ENCODE measurements at regions not wholly inside any gene's neighbourhood (a gene's known extent, or its start where the extent isn't known, plus 50 kb on each side); places are given as distances from the start of the nearest gene placed in this dataset.

- no peak overlapping the region for H3K23ac ChIP-seq (ENCODE audit: low read length)
- no peak overlapping the region for H2BK120ac ChIP-seq (ENCODE audit: low read depth, low read length)
- no peak overlapping the region for H3K4ac ChIP-seq (ENCODE audit: low read depth, low read length)
- H3K18ac ChIP-seq (ENCODE audit: low read length) = no peak overlapping the region
- H3K4me1 ChIP-seq (ENCODE audit: control insufficient read depth, low read depth, low read length) = no peaks in the 10 kb centered on the region
- no peak overlapping the region for H2AK5ac ChIP-seq (ENCODE audit: low read length)
- H3K4me3 ChIP-seq (ENCODE audit: low read length) = no peak overlapping the region
- no peaks in the 10 kb centered on the region for H3K27me3 ChIP-seq (ENCODE audit: insufficient read depth, low read length, poor library complexity)
- H3K79me2 ChIP-seq (ENCODE audit: control insufficient read depth, insufficient read depth, low read length) = no peaks in the 10 kb centered on the region
- no peak overlapping the region for H3K27ac ChIP-seq (ENCODE audit: low read depth, low read length)
- no peak for DNase-seq
- WGBS (ENCODE audit: extremely low coverage, insufficient coverage, low lambda C conversion rate) = no CpG with 5 or more reads among the region's 8 CpGs
- H2BK15ac ChIP-seq (replicated peaks; ENCODE audit: low read depth) = no peak overlapping the region
- H4K5ac ChIP-seq (ENCODE audit: low read length) = no peak overlapping the region
- no peaks in the 10 kb centered on the region for H3K79me1 ChIP-seq (ENCODE audit: low read length)
- no peak overlapping the region for H3K56ac ChIP-seq (ENCODE audit: low read length)
- no peak overlapping the region for H4K8ac ChIP-seq (ENCODE audit: low read depth, low read length)
- H3K4me2 ChIP-seq (ENCODE audit: low read length) = no peak overlapping the region
- H2BK5ac ChIP-seq (ENCODE audit: low read length) = no peak overlapping the region
- no peak overlapping the region for H3K9ac ChIP-seq (ENCODE audit: low read length)
- H3K36me3 ChIP-seq (ENCODE audit: control insufficient read depth, insufficient read depth, low read length) = no peaks in the 10 kb centered on the region
Measured at GRCh38 chr2:221051162-221051561, 520.9 kb downstream of the EPHA4 start.

- no peak overlapping the region for H4K5ac ChIP-seq (ENCODE audit: low read length)
- no peak overlapping the region for H2BK120ac ChIP-seq (ENCODE audit: low read depth, low read length)
- H3K27me3 ChIP-seq (ENCODE audit: insufficient read depth, low read length, poor library complexity) = no peaks in the 10 kb centered on the region
- H2BK5ac ChIP-seq (ENCODE audit: low read length) = no peak overlapping the region
- H3K4me2 ChIP-seq (ENCODE audit: low read length) = no peak overlapping the region
- no peak overlapping the region for H2AK5ac ChIP-seq (ENCODE audit: low read length)
- H4K8ac ChIP-seq (ENCODE audit: low read depth, low read length) = no peak overlapping the region
- H3K18ac ChIP-seq (ENCODE audit: low read length) = no peak overlapping the region
- no peaks in the 10 kb centered on the region for H3K79me2 ChIP-seq (ENCODE audit: control insufficient read depth, insufficient read depth, low read length)
- H3K27ac ChIP-seq (ENCODE audit: low read depth, low read length) = no peak overlapping the region
- no peaks in the 10 kb centered on the region for H3K4me1 ChIP-seq (ENCODE audit: control insufficient read depth, low read depth, low read length)
- no peak overlapping the region for H2BK15ac ChIP-seq (replicated peaks; ENCODE audit: low read depth)
- H3K4ac ChIP-seq (ENCODE audit: low read depth, low read length) = no peak overlapping the region
- H3K56ac ChIP-seq (ENCODE audit: low read length) = no peak overlapping the region
- H3K4me3 ChIP-seq (ENCODE audit: low read length) = no peak overlapping the region
- no peak overlapping the region for H3K23ac ChIP-seq (ENCODE audit: low read length)
- no peaks in the 10 kb centered on the region for H3K79me1 ChIP-seq (ENCODE audit: low read length)
- no peak for DNase-seq
- H3K9ac ChIP-seq (ENCODE audit: low read length) = no peak overlapping the region
- H3K36me3 ChIP-seq (ENCODE audit: control insufficient read depth, insufficient read depth, low read length) = no peaks in the 10 kb centered on the region
Measured at GRCh38 chr2:221060376-221060775, 511.7 kb downstream of the EPHA4 start.

- DNase-seq = no peak
- Histone ChIP-seq H4K5ac (ENCODE audit: low read length) (no peak overlapping the region), H3K36me3 (ENCODE audit: control insufficient read depth, insufficient read depth, low read length) (no peaks in the 10 kb centered on the region), H3K23ac (ENCODE audit: low read length) (no peak overlapping the region), H3K4me2 (ENCODE audit: low read length) (no peak overlapping the region), H3K4ac (ENCODE audit: low read depth, low read length) (no peak overlapping the region), H2BK120ac (ENCODE audit: low read depth, low read length) (no peak overlapping the region), H3K27me3 (ENCODE audit: insufficient read depth, low read length, poor library complexity) (no peaks in the 10 kb centered on the region), H3K79me1 (ENCODE audit: low read length) (no peaks in the 10 kb centered on the region), H3K4me1 (ENCODE audit: control insufficient read depth, low read depth, low read length) (no peaks in the 10 kb centered on the region), H3K27ac (ENCODE audit: low read depth, low read length) (no peak overlapping the region), H3K4me3 (ENCODE audit: low read length) (no peak overlapping the region), H2BK15ac (replicated peaks; ENCODE audit: low read depth) (no peak overlapping the region), H3K9ac (ENCODE audit: low read length) (no peak overlapping the region), H2AK5ac (ENCODE audit: low read length) (no peak overlapping the region), H3K79me2 (ENCODE audit: control insufficient read depth, insufficient read depth, low read length) (no peaks in the 10 kb centered on the region), H2BK5ac (ENCODE audit: low read length) (no peak overlapping the region), H4K8ac (ENCODE audit: low read depth, low read length) (no peak overlapping the region), H3K56ac (ENCODE audit: low read length) (no peak overlapping the region), H3K18ac (ENCODE audit: low read length) (no peak overlapping the region)
- WGBS (ENCODE audit: extremely low coverage, insufficient coverage, low lambda C conversion rate) = no CpG with 5 or more reads among the region's 3 CpGs
Measured at GRCh38 chr2:221063568-221063967, 508.5 kb downstream of the EPHA4 start.

- no peak overlapping the region for H4K8ac ChIP-seq (ENCODE audit: low read depth, low read length)
- no peak overlapping the region for H3K9ac ChIP-seq (ENCODE audit: low read length)
- no peak overlapping the region for H2BK5ac ChIP-seq (ENCODE audit: low read length)
- no peaks in the 10 kb centered on the region for H3K79me1 ChIP-seq (ENCODE audit: low read length)
- H3K4me3 ChIP-seq (ENCODE audit: low read length) = no peak overlapping the region
- no peak overlapping the region for H3K27ac ChIP-seq (ENCODE audit: low read depth, low read length)
- H3K4me2 ChIP-seq (ENCODE audit: low read length) = no peak overlapping the region
- H2AK5ac ChIP-seq (ENCODE audit: low read length) = no peak overlapping the region
- H3K56ac ChIP-seq (ENCODE audit: low read length) = no peak overlapping the region
- no peak overlapping the region for H3K18ac ChIP-seq (ENCODE audit: low read length)
- no peak for DNase-seq
- no peaks in the 10 kb centered on the region for H3K79me2 ChIP-seq (ENCODE audit: control insufficient read depth, insufficient read depth, low read length)
- H3K4me1 ChIP-seq (ENCODE audit: control insufficient read depth, low read depth, low read length) = no peaks in the 10 kb centered on the region
- no peak overlapping the region for H2BK15ac ChIP-seq (replicated peaks; ENCODE audit: low read depth)
- no peak overlapping the region for H2BK120ac ChIP-seq (ENCODE audit: low read depth, low read length)
- no peak overlapping the region for H3K4ac ChIP-seq (ENCODE audit: low read depth, low read length)
- no peak overlapping the region for H3K23ac ChIP-seq (ENCODE audit: low read length)
- no peak overlapping the region for H4K5ac ChIP-seq (ENCODE audit: low read length)
- H3K36me3 ChIP-seq (ENCODE audit: control insufficient read depth, insufficient read depth, low read length) = no peaks in the 10 kb centered on the region
- H3K27me3 ChIP-seq (ENCODE audit: insufficient read depth, low read length, poor library complexity) = no peaks in the 10 kb centered on the region
- no CpG with 5 or more reads among the region's 2 CpGs for WGBS (ENCODE audit: extremely low coverage, insufficient coverage, low lambda C conversion rate)
Measured at GRCh38 chr2:221064058-221064854, 507.8 kb downstream of the EPHA4 start.

- Histone ChIP-seq H3K4me3 (ENCODE audit: low read length) (no peak overlapping the region), H3K79me1 (ENCODE audit: low read length) (no peaks in the 10 kb centered on the region), H4K8ac (ENCODE audit: low read depth, low read length) (no peak overlapping the region), H4K5ac (ENCODE audit: low read length) (no peak overlapping the region), H3K4ac (ENCODE audit: low read depth, low read length) (no peak overlapping the region), H2BK120ac (ENCODE audit: low read depth, low read length) (no peak overlapping the region), H3K56ac (ENCODE audit: low read length) (no peak overlapping the region), H2BK5ac (ENCODE audit: low read length) (no peak overlapping the region), H3K27me3 (ENCODE audit: insufficient read depth, low read length, poor library complexity) (no peaks in the 10 kb centered on the region), H3K27ac (ENCODE audit: low read depth, low read length) (no peak overlapping the region), H3K9ac (ENCODE audit: low read length) (no peak overlapping the region), H2BK15ac (replicated peaks; ENCODE audit: low read depth) (no peak overlapping the region), H3K18ac (ENCODE audit: low read length) (no peak overlapping the region), H3K4me2 (ENCODE audit: low read length) (no peak overlapping the region), H3K36me3 (ENCODE audit: control insufficient read depth, insufficient read depth, low read length) (no peaks in the 10 kb centered on the region), H3K4me1 (ENCODE audit: control insufficient read depth, low read depth, low read length) (no peaks in the 10 kb centered on the region), H2AK5ac (ENCODE audit: low read length) (no peak overlapping the region), H3K23ac (ENCODE audit: low read length) (no peak overlapping the region), H3K79me2 (ENCODE audit: control insufficient read depth, insufficient read depth, low read length) (no peaks in the 10 kb centered on the region)
- no CpG with 5 or more reads among the region's 3 CpGs for WGBS (ENCODE audit: extremely low coverage, insufficient coverage, low lambda C conversion rate)
- no peak for DNase-seq
Measured at GRCh38 chr2:221064880-221065279, 507.2 kb downstream of the EPHA4 start.

- H3K79me2 ChIP-seq (ENCODE audit: control insufficient read depth, insufficient read depth, low read length) = no peaks in the 10 kb centered on the region
- no peak overlapping the region for H3K18ac ChIP-seq (ENCODE audit: low read length)
- no peaks in the 10 kb centered on the region for H3K79me1 ChIP-seq (ENCODE audit: low read length)
- no peaks in the 10 kb centered on the region for H3K27me3 ChIP-seq (ENCODE audit: insufficient read depth, low read length, poor library complexity)
- no peaks in the 10 kb centered on the region for H3K4me1 ChIP-seq (ENCODE audit: control insufficient read depth, low read depth, low read length)
- H4K5ac ChIP-seq (ENCODE audit: low read length) = no peak overlapping the region
- no peak overlapping the region for H3K4me2 ChIP-seq (ENCODE audit: low read length)
- no peak overlapping the region for H3K4me3 ChIP-seq (ENCODE audit: low read length)
- H2BK5ac ChIP-seq (ENCODE audit: low read length) = no peak overlapping the region
- H2AK5ac ChIP-seq (ENCODE audit: low read length) = no peak overlapping the region
- H3K56ac ChIP-seq (ENCODE audit: low read length) = no peak overlapping the region
- no peak overlapping the region for H3K23ac ChIP-seq (ENCODE audit: low read length)
- no peak overlapping the region for H2BK15ac ChIP-seq (replicated peaks; ENCODE audit: low read depth)
- DNase-seq = no peak
- H4K8ac ChIP-seq (ENCODE audit: low read depth, low read length) = no peak overlapping the region
- no peak overlapping the region for H3K4ac ChIP-seq (ENCODE audit: low read depth, low read length)
- H2BK120ac ChIP-seq (ENCODE audit: low read depth, low read length) = no peak overlapping the region
- no peak overlapping the region for H3K27ac ChIP-seq (ENCODE audit: low read depth, low read length)
- H3K36me3 ChIP-seq (ENCODE audit: control insufficient read depth, insufficient read depth, low read length) = no peaks in the 10 kb centered on the region
- H3K9ac ChIP-seq (ENCODE audit: low read length) = no peak overlapping the region
Measured at GRCh38 chr2:221068123-221068522, 504.0 kb downstream of the EPHA4 start.

All from mesendoderm (in vitro differentiated cells).